NCI-H345 treated with DMSO at 0.1 percent for 48 hours (cell line): ENCODE measurements at regions not wholly inside any gene's neighbourhood (a gene's known extent, or its start where the extent isn't known, plus 50 kb on each side); places are given as distances from the start of the nearest gene placed in this dataset.
"Not testable (repeated sequence)": the region's sequence is repeated elsewhere in the genome, so short reads cannot be mapped to it uniquely, and the experiment has no call there.

Experiments used
- DNase-seq: peaks from one replicate; lab custom pipeline; 2025; ENCODE audit not compliant: unreplicated experiment; lab: John Stamatoyannopoulos, UW

- DNase-seq = no peak
Measured at GRCh38 chr4:159547645-159548308, 444.9 kb downstream of the RAPGEF2 start.

DNA sequence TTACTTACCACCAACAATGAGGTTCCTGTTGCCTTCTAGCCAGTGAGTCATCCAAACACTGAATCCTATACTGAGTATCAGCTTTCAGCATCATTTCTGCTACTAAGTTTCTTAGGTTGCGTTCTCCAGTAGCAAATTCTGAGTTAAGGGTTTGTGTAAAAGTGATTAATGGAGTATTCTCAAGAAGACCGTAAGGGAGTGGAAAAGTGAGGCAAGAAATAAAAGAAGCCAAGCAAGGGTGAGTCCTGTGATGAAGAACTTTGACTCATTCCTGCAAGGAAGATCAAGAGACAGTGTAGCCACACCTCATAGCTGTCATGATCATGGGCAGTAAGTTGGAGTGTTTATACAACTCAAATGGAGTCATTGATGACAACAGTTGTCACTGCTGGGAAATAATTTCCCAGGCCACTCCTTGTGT is 446.2 kb downstream of the RAPGEF2 start:
- DNase-seq = no peak

- DNase-seq = no peak
Measured at GRCh38 chr4:159551281-159551680, 448.4 kb downstream of the RAPGEF2 start.

DNA sequence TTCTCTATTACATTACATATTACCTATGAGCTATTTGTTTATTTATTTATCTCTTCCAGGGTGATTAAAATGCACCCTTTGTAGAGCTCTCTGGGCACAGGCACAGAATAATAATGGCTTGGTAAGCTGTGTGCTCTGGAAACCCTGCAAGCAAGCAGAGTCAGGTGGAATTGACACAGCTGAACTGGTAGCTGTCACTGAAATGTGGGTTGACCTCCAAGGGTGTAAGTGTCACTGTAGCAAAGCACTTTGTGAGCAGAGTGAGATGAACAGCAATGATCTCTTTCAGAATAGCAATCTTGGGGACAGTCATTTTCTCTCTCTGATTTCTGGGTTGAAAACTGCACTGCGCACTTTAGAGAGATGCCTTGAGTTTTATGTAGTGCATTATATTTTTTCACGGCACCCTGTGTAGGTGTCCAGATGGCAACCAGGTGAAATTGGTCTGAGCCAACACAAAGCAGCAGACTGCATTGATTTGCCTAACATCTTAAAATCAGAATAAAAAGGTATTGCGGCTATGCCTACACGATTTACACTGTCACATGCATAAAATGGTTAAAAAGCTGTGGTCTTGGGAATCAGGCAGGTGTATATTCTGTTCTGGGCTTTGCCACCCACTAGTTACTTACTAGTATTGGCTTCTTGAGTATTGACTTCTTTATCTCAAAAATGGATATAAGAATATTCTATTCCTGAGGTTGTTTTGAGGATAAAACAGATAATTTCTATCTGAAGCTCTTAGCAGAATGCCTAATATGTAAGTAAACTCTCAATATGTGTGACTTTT is 450.3 kb downstream of the RAPGEF2 start:
- no peak for DNase-seq

DNA sequence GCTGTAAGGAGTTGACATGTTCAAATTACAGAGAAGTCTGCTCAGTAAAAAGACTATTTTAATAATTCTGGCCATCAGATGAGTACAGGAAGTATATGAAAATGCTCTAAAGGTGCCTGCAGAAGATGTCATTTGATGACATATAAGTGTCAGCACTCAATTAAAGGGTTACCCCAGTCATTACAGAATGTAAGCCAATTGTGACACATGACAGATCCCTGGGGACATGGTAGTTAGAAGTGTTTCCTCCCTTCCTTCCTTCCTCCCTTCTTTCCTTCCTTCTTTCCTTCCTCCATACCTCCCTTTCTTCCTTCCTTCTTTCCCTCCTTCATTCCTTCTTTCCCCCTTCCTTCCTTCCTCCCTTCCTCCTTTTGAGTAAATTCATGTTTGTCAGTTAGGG is 453.0 kb downstream of the RAPGEF2 start:
- DNase-seq = no peak

DNA sequence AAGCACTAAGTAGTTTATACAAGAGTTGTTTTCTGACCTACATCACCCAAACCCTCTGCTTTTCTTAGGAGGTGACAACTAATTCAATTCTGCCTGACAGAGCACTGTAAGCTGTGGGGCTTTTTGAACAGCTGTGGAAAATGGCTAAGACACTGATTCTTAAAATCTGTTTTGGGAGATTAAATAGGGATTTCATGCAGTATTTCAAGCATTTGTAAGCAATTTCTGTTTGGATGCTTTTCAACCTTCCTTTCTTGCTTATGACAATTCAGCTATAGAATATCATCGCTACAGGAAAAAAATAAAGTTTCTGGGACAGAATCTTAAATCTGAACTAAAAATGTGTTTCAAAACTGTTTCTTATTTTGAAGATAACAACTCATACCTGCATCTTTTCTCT is 459.5 kb downstream of the RAPGEF2 start:
- DNase-seq = no peak

DNA sequence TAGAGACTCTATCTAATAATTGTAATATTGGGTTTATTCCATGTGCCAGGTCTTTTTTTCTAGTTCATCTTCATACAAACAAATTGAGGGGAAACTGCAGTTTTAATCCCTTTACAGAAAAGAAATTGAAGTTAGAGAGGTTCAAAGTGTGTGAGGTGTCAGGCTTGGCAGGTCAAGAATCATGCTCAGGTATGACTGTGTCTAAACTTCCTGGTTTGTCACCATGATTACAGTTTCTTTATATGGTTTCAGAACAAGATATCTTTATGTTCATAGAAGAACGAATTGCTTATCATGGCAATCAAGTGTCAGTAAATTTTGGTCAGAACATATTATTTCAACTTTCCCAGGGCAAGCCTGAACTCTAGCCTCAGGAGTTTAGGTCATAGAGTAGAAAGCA is 460.4 kb downstream of the RAPGEF2 start:
- DNase-seq = no peak

- DNase-seq = no peak
Measured at GRCh38 chr4:159564615-159565014, 461.7 kb downstream of the RAPGEF2 start.

- no peak for DNase-seq
Measured at GRCh38 chr4:159566786-159567185, 463.9 kb downstream of the RAPGEF2 start.

DNA sequence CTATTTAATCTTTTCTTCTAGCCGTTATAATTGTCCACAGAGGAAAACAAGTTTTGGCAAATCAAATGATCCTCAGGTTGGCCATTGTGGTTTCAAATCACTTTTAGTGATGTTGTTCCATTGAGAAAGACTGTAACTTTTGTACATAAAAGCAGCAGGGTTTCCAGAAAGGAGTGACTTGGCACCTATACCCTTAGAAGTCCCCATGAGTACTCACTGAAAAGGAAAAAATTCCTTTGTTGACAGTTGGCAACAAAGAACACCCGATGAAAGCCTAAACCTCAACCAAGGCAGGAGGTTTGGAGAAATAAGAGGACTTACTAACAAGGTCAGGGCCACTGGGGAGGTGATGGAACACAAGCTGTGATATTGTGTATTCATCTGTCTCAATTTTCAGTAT is 474.4 kb downstream of the RAPGEF2 start:
- DNase-seq = no peak

DNA sequence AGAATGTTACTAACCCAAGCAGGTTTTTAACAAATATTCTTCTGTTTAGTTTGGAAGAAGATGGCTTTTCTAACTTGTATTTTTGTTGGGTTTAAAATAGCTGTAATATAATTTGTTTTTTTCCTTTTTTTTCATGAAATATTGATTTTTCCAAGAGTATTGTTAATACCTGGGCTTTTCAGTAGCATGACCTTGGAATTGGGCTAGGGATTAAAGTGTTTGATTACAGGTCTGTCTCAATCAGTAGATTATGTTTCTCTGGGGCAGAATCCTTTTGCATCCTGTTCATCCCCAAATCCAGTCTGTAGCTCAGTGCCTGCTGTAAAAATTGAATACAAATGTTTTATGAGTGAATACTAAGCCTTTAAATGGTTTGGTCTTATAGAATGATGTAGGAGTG is 479.8 kb downstream of the RAPGEF2 start:
- no peak for DNase-seq

DNA sequence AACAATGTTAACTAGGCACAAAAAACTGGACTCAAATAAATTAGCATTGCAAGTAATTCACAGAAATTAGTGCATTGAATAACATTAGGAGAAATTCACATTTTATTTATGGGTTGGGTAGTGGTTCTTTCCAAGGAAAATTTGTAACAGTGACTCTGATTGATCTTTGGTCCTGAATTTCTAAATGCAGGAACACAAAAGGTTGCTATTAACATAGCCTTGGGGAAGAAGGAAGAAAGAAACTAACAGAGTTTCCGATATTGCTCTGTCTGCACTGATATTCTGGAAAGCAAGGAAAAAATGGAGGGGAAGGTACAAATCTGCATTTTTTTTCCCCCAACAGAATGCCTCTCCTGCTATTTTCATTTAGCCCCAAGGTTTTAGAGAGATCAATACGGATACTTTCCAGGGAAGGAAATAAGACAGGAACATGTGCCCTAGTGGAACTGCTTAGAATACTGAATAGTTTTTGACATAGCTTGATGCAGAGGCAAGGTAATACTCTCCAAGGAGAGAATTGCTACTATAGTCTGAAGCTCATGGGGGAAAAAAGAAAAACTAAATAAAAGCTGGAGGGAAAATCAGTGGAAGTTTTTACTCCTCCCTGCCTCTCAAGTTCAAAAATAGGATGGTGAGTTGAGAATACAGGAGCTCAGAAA is 490.1 kb downstream of the RAPGEF2 start:
- DNase-seq = no peak

DNA sequence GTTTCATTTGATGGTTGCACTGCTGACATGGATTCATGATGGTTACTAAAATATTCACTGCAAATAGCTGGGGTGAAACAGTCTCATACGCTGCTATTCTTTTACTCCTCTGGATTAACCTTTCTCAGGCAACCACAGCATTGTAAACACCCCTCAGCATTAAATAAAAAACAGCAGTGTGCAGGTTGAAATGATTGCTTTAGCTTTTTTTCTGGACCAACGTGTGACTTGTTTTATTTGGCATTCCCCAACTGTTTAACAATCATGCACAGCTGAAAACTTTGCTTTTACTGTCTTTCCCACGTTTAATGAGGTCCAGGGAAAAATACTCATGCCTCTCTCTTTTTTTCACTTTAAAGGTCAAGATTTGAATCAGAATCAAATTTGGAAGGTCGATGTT is 490.8 kb downstream of the RAPGEF2 start:
- no peak for DNase-seq

GRCh38 chr4:159594576-159594975 is 491.7 kb downstream of the RAPGEF2 start:
- no peak for DNase-seq

- DNase-seq = not testable (repeated sequence)
Measured at GRCh38 chr4:159595101-159595500, 492.2 kb downstream of the RAPGEF2 start.

GRCh38 chr4:159598602-159599001 is 495.7 kb downstream of the RAPGEF2 start:
- DNase-seq = no peak

DNA sequence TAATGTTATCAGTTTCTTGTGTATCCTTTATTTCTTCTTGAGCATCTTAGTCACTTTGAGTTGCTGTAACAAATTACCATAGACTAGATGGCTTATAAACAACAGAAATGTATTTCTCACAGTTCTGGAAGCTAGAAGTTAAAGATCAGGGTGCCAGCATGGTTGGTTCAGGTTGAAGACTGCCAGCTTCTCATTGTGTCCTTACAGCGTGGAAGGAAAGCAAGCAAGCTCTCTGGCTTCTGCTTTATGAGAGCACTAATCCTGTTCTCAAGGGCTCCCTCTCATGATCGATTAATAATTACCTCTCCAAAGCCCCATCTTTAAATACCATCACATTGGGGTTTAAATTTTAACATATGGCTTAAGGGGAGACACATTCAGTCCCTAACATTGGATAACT is 497.2 kb downstream of the RAPGEF2 start:
- DNase-seq = no peak

GRCh38 chr4:159604781-159605180 is 501.9 kb downstream of the RAPGEF2 start:
- no peak for DNase-seq

GRCh38 chr4:159606835-159607234 is 504.0 kb downstream of the RAPGEF2 start:
- no peak for DNase-seq

- DNase-seq = no peak
Measured at GRCh38 chr4:159607809-159608208, 504.9 kb downstream of the RAPGEF2 start.

DNA sequence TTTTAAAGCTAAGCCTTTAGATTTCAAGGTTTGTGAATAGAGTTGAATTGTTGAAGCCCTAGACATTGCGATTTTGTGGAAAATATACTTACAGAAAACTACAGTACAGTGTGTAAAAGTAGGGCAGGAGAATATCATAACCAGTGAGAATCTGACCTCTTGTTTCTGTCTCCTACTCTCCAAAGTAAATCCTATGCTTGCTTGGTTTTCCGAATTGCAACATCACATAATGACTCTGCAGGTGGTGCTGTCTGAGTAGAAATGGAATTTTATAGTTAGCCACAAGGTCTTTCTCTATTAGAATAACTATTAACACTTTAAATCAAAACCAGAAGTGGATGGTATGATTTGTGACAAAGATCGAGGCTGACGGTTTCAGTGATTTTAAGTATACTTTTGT is 505.6 kb downstream of the RAPGEF2 start:
- no peak for DNase-seq

GRCh38 chr4:159632031-159632430 is 529.2 kb downstream of the RAPGEF2 start:
- no peak for DNase-seq
